ENCODE measurements at regions not wholly inside any gene's neighbourhood (a gene's known extent, or its start where the extent isn't known, plus 50 kb on each side); places are given as distances from the start of the nearest gene placed in this dataset.
"Not testable (repeated sequence)": the region's sequence is repeated elsewhere in the genome, so short reads cannot be mapped to it uniquely, and the experiment has no call there.

DNA sequence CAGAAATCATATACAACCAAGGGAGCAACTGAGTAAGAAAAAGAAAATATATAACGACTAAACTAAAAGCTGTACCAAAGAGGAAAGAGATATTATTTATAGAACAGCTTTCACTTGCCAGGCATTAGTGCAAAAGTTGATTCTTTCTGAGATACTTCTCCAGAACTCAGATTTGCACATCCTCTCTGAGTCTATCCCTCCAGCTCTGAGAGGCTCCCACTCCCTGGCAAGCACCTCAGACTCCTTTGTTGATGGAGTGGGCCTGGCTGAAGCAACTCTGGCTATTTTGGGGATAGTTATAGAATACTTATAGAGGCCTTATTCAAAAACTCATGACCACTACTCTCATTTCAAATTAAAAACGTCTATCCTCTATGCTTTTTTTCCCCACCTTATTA lies 501.6 kb upstream of the TNP1 start:
- DNase-seq, result no peak

DNA sequence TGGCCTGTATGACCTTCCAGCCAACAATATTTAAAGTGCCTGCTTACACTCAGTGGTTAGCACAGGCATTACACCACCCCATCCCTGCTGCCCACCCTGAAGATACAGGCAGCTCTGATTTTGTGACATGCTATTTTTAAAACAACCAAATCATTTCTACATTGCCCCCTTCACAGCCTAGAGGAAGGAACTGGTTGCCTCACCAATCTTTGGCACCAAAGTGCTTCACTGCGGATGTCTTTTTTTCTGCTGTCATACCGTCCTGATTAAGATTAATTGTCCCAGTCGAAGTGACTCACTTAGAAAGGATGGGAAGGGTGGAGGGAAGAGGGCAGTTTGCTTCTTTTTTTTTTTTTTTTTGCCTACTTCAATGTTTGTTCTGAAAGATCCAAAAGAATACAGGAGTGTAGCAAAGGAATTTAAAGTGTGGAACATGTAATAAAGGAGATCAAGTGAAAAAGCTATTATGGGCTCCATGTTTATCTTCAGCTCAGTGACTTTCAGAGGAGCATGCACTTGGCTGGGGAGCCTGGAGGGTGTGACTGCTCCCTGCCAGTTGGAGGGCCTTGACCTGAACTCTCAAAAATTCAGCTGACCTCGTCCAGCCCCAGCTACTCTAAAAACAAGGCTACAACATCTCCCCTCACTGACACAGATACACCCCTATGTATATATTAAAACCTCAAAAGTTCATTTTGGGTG lies 501.1 kb upstream of the TNP1 start:
- no peak for DNase-seq

DNA sequence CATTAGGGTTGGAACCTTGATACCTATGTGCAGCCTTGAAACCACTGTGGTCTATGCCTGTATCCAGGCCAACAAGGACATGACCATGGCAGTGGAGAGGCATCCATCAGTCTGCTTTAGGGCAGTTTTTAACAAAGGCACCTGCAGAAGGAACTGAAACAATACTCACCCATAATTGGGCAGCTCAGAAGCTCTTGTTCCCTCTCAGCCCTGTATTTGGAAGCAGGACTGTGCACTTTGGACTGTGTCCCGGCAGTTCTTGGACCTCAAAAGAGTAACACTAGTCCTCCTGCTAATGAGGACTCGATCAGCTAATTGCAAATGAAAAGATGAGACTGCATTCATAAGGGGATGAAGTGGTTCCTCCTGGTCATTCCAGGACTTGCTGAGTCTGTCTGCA lies 500.2 kb upstream of the TNP1 start:
- DNase-seq, result no peak

DNA sequence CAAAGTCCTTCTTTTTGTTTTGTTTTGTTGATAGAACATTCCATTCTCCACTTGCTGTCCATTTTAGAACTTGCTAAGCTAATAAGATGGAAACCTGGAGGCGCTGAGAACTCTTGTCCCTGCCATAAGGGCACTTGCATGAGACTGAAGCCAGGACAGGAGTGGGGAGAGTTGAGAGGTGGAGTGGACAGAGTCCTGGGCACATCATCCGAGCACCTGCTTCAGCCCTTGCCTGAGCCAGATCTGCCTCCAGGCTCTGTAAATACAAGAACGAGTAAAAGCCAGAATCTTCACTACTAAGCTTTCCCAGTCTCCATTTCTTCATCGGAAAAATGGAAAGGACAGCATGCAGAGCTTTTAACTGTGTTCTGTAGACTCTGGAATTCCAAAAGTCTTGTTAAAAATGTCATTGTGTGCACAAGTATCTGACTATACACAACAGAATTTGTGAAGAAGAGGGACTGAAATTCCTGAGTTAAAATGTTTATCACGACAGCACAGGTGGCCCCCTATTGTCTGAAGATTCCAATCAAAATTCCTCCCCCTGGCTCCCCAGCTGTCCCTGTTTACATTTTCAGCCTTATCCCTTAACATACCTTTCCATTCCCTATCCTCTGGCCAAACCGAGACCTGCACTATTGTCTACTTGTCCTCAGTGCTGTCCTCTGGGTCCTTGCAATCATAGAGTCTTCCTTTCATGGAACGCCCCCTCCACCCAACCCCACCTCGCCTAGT lies 498.2 kb upstream of the TNP1 start:
- no peak for DNase-seq

DNA sequence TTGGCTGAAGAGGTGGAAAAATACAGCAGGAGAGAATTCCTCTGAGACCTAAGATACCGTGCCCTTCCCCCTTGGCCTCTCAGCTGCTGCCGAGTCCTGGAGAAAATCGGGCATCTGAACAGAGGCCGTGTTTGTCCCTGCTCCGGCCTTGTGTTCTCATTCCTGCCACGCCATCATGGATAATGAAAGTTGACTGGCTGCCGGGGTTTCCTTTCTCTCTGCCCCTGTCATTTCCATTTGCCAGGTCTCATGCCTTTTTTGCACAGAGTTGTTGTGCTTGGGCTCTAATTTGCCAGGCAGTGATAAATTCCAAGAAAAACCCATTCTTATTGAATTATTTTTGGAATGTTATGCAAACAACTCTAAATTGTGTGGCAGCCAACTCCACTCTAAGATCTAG lies 496.9 kb upstream of the TNP1 start:
- no peak for DNase-seq

DNA sequence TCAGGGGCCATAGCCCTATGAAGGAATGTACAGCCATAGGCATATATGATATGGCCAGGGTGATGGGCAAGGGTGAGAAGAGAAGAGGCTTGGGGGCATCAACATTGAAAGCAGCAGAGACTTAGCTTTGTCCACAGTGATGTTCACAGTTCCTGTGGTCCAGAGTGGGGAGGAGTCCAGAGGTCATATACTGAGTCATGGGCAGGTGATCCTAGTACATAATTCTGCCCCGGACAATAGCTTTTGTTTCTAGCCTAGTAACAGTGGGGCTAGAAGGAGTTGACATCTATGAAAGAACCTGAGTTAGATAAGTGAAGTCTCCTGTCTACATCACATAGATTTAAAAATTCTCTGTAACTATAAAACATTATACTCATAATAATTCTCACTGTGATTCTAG lies 496.3 kb upstream of the TNP1 start:
- DNase-seq, result no peak

DNA sequence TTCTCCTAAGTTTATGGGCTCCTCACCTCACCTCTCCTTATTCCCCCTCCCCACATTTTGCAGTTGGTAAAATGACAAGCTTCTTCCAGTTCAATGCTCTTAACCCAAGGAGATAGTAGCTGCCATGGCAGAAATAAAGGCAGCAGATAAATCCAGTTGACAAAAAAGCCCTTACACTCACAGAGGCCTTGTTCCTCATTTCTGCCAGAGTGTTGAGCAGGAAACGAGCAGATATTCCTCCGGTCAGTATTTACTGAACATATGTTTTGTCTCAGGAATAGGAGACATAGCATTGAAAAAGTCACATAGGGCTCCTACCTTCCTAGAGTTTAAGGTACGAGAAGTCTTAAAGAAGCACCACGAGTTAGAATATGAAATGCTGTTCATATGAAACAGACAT lies 493.7 kb upstream of the TNP1 start:
- no peak for DNase-seq

DNA sequence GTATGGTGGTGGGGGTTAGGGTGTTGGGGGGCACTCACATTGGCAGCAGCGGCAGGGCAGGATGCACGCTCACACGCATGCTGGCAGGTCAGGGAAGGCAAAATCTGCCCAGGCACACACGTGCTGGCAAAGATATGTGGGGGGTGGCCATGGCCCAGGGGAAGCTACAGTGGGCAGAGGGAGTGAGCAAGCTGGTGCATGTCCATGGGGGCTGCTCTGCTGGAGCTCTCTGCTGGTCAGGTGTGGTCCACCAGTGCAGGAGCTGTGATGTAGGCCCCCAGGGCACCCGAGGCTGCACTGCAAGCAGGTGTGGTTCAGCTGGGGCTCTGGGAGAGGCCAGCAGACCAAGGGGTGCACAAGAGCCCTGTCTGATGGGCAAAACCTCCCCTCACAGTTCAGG lies 491.5 kb upstream of the TNP1 start:
- DNase-seq, result no peak

DNA sequence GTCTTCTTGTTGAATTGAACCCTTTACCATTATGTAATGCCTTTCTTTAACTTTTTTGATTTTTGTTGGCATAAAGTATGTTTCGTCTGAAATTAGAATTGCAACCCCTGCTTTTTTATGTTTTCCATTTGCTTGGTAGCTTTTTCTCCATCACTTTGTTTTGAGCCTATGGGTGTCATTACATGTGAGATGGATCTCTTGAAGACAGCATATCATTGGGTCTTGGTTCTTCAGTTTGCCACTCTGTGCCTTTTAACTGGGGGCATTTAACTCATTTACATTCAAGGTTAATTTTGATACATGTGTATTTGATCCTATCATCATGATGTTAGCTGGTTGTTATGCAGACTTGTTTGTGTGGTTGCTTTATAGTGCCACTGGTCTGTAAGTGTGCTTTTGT lies 489.4 kb upstream of the TNP1 start:
- no peak for DNase-seq

DNA sequence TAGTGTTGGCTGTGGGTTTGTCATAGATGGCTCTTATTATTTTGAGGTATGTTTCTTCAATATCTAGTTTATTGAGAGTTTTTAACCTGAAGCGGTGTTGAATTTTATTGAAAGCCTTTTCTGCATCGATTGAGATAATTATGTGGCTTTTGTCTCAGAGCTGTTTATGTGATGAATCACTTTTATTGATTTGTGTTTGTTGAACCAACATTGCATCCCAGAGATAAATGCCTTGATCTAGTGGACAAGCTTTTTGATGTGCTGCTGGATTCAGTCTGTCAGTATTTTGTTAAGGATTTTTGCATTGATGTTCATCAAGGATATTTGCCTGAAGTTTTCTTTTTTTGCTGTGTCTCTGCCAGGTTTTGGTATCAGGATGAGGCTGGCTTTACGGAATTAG lies 487.8 kb upstream of the TNP1 start:
- not testable (repeated sequence) for DNase-seq

DNA sequence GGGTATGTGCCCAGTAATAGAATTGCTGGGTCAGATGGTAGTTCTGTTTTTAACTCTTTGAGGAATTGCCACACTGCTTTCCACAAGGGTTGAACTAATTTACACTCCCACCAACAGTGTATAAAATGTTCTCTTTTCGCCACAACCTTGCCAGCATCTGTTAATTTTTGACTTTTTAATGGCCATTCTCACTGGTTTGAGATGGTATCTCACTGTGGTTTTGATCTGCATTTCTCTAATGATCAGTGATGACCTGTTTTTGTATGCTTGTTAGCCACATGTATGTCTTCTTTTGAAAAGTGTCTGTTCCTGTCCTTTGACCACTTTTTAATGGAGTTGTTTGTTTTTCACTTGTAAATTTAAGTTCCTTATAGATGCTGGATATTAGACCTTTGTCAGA lies 486.2 kb upstream of the TNP1 start:
- DNase-seq, result not testable (repeated sequence)

DNA sequence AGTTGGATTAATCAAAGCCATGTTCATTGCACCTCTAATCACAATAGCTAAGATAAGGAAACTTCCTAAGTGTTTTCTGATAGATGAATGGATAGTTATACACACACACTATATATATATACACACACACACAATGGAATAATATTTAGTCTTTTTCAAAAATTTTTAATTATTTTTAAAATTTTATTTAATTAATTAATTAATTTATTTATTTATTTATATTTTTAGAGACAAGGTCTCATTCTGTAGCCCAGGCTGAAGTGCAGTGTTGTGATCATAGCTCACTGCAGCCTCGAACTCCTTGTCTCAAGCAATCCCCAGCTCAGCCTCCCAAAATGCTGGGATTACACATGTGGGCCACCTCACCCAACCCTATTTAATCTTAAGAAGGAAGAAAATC lies 481.0 kb upstream of the TNP1 start:
- DNase-seq, result no peak

DNA sequence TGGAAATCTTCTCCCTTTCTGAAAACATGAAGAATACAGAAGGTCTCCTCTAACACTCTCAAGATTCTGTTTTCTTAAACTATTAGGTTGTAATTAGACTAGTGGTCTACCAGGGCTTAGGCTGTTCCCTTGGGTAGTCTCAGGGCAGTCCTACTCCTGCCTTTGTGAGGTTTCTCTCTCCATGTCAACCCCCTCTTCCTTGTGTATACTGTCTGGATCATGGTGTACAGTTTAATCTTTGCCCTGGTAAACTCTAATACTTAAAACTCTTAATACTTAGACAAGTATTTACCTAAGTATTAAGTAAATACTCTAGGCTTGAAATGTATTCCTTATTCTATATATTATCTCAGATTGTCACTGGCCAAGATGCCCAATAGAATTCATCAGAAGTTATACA lies 480.3 kb upstream of the TNP1 start:
- no peak for DNase-seq

DNA sequence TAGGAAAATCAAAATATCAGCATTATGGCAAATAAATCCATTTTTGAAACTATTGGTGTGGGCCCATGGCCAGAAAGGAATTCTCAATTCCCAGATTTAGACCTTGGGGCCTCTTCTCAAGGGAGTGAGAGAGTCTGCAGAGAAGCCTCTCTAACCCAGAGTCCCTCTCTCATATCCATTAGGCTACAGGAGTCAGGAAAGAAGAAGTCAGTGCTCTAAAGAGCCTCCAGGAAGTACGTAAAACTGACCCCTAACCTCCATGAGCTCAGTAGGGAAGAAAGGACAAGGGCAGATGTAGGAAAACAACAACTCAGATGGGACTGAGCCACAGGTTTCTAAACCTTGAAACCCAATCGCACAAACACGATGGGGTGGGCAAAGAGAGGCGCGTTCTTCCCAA lies 479.9 kb upstream of the TNP1 start:
- no peak for DNase-seq

DNA sequence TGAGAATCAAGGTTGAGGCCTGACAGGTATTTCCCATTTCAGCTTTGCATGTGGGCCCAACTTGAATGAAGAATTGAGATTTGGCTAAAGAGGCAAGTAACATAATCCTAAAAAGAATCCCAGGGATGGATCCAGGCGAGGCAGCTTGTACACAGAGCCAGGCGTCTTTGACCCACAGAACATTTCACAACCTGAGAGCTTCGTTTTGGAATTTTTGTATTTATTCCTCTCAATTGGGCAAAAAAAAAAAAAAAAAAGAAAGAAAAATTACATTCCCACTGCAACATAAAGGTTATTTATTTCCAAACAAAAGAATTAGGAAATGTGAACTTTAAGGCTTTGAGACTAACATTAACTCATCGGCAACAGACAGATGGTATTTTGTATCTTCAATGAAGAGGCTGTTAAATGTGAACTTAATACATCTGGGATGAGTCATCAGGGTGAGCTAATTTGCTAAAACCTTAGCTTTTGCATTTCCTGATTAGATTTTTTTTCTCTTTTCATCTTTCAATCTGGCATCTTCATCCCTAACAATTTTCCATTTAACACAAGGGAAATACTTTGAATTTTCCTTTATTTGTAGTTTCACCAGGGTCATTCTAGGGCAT lies 478.5 kb upstream of the TNP1 start:
- DNase-seq, result no peak

DNA sequence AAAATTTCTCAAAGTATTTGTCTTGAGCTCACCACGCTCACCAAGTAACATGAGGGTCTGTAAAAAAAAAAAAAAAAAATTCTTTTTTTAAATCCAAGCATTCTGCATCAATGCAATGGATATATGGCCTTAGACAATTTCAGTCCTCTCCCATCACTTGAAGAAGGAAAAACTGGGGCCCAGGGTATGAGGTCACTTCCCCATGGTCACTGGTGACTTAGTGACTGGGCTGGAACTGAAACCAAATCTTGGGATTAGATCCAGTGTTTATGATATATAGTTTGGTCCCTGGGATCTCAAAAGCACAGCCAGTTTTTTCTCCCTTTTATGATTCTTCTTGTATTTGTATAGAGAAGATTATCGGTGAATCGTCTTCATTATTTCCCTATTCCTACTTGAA lies 477.9 kb upstream of the TNP1 start:
- no peak for DNase-seq

DNA sequence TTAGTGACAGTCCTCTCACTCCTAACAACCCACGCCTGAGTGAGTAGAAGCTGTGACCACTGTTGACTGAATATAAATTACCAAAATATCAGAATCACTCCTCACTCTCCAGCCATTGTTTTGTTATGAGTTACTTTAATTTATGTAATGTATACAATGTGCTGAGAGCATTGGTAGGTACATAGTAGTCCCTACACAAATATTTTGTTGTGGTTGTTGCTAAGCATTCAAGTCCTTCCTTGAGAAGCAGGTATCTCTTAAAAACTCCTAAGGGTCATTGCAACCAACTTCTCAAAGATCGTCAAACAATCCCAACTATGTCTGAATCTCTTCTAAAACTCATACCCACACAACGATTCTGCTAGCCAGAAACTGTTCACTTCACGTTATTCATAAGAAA lies 476.8 kb upstream of the TNP1 start:
- DNase-seq, result no peak

DNA sequence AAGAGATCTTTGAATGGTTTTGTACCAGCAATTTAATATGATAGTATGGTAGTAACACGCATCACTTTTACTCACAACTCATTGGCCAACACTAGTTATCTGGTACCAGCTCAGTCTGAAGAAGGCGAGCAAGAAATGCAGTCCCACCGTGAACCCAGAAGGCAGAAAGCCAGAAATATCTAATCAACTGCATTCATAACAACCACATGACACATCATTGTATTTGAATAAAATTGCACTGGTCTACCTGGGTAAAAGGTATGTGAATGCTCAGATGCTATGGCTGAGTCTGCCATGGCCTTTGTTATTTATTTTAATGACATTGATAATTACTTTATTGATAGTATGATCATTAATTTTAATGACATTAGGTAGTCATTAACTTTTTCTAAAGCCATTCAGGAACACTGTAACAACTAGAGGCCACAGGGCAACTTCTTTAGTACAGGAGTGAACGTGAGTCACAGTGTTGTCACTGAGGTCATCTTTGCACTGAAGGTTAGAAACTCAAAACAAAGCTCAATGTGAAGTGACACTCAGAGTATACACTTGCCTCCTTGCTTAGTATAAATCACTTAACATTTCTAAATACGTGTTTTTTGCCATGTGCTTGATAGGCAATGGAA lies 475.6 kb upstream of the TNP1 start:
- DNase-seq, result no peak

DNA sequence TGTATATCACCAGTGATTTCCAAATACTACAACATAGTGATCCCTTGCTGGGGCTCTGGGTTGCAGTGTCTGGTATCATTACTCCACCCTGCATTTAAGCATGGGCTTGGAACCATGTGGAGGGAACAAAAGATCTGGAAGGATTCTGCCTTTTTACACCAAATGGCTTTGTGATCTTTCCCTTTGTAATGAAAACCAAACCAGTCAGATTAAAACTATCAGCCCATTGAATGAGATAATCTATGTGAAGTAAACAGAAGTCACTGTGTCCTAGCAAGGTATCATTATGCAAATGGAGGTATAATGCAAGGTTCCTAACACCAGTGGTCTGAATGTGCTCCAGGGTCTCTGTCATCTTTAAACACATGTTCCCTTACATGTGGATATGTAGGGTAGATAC lies 474.7 kb upstream of the TNP1 start:
- DNase-seq, result no peak

DNA sequence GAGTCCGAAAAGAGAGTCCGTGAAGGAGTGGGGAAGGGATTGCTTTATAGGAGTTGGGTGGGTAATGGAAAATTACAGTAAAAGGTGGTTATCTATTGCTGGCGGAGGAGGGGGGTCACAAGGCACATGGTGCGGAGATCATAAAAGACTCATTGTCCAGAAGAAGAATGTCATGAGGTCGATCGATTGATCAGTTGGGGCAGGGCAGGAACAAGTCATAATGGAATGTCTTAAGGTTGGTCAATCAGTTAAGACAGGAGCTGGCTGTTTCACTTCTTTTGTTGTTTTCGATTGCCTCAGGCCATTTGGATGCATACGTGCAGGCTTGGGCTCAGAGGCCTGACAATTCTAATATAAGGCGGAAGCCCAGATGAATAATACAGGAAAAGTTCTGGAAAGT lies 473.0 kb upstream of the TNP1 start:
- DNase-seq, result no peak

DNA sequence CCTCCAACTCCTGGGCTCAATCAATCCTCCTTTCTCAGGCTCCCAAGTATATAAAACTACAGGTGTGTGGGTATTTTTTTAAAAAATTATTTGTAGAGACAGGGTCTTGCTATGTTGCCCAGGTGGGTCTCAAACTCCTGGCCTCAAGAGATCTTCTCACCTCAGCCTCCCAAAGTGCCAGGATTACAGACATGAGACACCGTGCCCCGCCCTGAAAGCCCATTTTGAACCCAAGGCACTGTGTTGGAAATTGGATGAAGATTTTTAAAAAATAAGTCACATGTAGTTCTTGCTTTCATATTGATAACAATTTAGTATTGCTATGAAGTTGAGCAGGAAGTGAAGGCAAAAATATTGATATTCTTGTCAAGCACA lies 472.5 kb upstream of the TNP1 start:
- no peak for DNase-seq

DNA sequence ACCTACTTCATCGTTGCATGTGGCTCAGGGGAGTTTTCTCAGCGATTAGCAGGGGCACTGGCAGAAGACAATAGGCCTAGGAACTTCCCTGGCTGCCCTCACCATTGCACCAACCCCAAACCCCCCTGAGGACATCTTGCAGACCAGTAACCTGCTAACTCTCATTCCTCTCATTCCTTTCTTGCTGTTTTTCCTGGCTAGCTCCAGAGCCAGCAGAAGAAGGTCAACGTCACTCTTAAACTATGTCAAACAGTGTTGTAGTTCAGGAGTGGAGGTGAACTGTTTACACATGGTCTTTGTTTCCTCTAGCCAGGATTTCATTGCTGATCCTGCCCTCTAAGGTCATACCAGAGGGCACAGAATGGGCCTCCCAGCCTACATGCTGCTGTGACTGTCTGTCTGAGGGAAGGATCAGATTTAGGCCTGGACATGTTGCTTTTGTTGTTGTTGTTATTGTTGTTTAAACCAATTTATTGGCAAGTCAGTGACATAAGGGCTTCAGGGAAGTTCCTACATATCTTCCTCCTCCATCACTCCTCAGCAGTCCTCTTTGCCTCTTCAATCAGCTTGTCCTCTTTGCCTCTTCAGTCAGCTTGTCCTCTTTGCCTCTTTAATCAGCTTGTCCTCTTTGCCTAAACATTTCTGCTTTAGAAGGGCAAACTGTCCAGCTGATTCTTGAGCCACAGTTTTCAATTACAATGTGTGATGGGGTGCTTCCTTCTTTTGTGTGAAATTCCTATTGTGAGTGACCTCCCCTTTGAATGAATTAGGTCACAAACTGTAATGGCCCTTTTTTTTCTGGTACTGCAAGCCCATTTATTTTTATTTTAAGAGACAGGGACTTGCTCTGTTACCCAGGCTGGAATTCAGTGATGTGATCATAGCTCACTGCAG lies 471.9 kb upstream of the TNP1 start:
- DNase-seq, result no peak

DNA sequence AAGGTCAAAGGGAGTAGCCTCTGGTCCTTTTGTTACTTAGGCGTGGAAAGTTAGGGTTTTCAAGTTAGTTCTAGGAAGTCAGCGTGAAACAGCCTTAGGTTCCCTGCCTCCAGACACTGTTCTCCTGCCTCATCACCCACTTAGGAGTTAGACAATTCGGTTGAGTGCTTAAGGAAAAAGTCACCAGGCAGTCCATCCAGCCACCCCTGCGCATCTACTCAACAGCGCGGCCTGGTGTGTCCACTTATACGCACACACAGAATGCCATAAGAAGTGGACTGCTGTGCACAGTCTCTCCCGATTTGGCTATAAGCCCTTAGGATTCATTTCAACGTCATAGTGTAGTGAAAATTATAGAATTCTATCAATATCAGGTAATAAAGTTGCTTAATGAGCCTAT lies 470.8 kb upstream of the TNP1 start:
- DNase-seq, result no peak
